ENCODE measurements at regions not wholly inside any gene's neighbourhood (a gene's known extent, or its start where the extent isn't known, plus 50 kb on each side); places are given as distances from the start of the nearest gene placed in this dataset.

GRCh38 chr17:74027444-74027843 is 176.0 kb upstream of the RPL38 start (continued):
- TF ChIP-seq NRF1 (IDR thresholded peaks at IDR 0.05; ENCODE audit: low read depth, low read length) (no peak), KDM4A (IDR thresholded peaks at IDR 0.05; ENCODE audit: low read depth, low read length, severe bottlenecking) (no peak), JUND (IDR thresholded peaks at IDR 0.05; ENCODE audit: low read length) (no peak), CEBPB (IDR thresholded peaks at IDR 0.05; ENCODE audit: low read depth, low read length) (no peak), TAF1 (IDR thresholded peaks at IDR 0.05; ENCODE audit: low read depth, low read length) (no peak)
